Suprapubic skin (tissue), 4 donors: ENCODE measurements at regions not wholly inside any gene's neighbourhood (a gene's known extent, or its start where the extent isn't known, plus 50 kb on each side); places are given as distances from the start of the nearest gene placed in this dataset.

ENCODE experiments used
- DNase-seq, 2 donors: peaks; one replicate each; pipeline ENCODE4 v3.0.0-alpha.2; 2019; ENCODE audit warnings: low spot score in 2 of 2
- H3K27ac ChIP-seq: fragments of 200-600 bp; sonication (generic); one replicate; pipeline ENCODE4 v1.5.1; 2019
- H3K27me3 ChIP-seq: fragments of 200-600 bp; sonication (generic); one replicate; pipeline ENCODE4 v1.5.1; 2019
- H3K36me3 ChIP-seq: fragments of 200-600 bp; sonication (generic); one replicate; pipeline ENCODE4 v1.5.1; 2019
- H3K4me1 ChIP-seq: fragments of 200-600 bp; sonication (generic); one replicate; pipeline ENCODE4 v1.5.1; 2019
- H3K4me3 ChIP-seq: fragments of 200-600 bp; sonication (generic); one replicate; pipeline ENCODE4 v1.5.1; 2019; ENCODE audit warnings: mild to moderate bottlenecking
- H3K9me3 ChIP-seq: fragments of 200-600 bp; sonication (generic); one replicate; pipeline ENCODE4 v1.5.1; 2019
- CTCF ChIP-seq, 2 donors: fragments of 200-600 bp in 1 of 2; fragments of 450-650 bp in 1 of 2; sonication (generic) in 1 of 2; IDR thresholded peaks; one replicate each; pipeline ENCODE4 v1.5.1; 2016 to 2019; ENCODE audit warnings: antibody characterized with exemption in 2 of 2, mild to moderate bottlenecking in 1 of 2, moderate library complexity in 1 of 2
- EP300 ChIP-seq: sonication (generic); formaldehyde crosslinking; IDR thresholded peaks from one replicate; pipeline ENCODE4 v1.6.1; 2017; ENCODE audit warnings: antibody characterized with exemption
- POLR2A ChIP-seq, 2 donors: fragments of 450-650 bp; IDR thresholded peaks; one replicate each; pipeline ENCODE4 v1.6.1; 2017; ENCODE audit warnings: antibody characterized with exemption in 2 of 2, mild to moderate bottlenecking in 2 of 2, moderate library complexity in 2 of 2
- POLR2AphosphoS5 ChIP-seq, 3 donors: sonication (generic); formaldehyde crosslinking; IDR thresholded peaks; one replicate each; pipeline ENCODE4 v1.6.1; 2017; ENCODE audit warnings: antibody characterized with exemption in 3 of 3
- WGBS: methylation state at CpG from one replicate; pipeline ENCODE4 v1.1.5; 2018; 5-methylcytosine and 5-hydroxymethylcytosine counted together

GRCh38 chr9:104286799-104287198 is 192.7 kb downstream of the SMC2 start:
- DNase-seq = no peak
- no peaks in the 10 kb centered on the region for H3K4me1 ChIP-seq
- no peaks in the 10 kb centered on the region for H3K9me3 ChIP-seq
- H3K27me3 ChIP-seq = no peaks in the 10 kb centered on the region
- TF ChIP-seq CTCF (IDR thresholded peaks at IDR 0.05) = no peak
- TF ChIP-seq POLR2AphosphoS5 (IDR thresholded peaks at IDR 0.05) = no peak
- TF ChIP-seq EP300 = no peak
- no peak for TF ChIP-seq POLR2A (IDR thresholded peaks at IDR 0.05)
- H3K36me3 ChIP-seq = no peaks in the 10 kb centered on the region
- WGBS = 36% methylated on average over 2 of the region's 2 CpGs
- no peak overlapping the region for H3K27ac ChIP-seq
- H3K4me3 ChIP-seq = no peak overlapping the region

- 60% methylated on average over 5 of the region's 5 CpGs for WGBS
Observed at GRCh38 chr9:104287253-104287878, 193.3 kb downstream of the SMC2 start.

GRCh38 chr9:104293877-104294276 is 199.8 kb downstream of the SMC2 start:
- TF ChIP-seq EP300 (no peak), POLR2AphosphoS5 (IDR thresholded peaks at IDR 0.05) (no peak), CTCF (IDR thresholded peaks at IDR 0.05) (no peak), POLR2A (IDR thresholded peaks at IDR 0.05) (no peak)
- WGBS = 76% methylated on average over 4 of the region's 4 CpGs
- Histone ChIP-seq H3K4me1 (no peaks in the 10 kb centered on the region), H3K36me3 (no peaks in the 10 kb centered on the region), H3K4me3 (no peak overlapping the region), H3K27ac (no peak overlapping the region), H3K27me3 (no peaks in the 10 kb centered on the region), H3K9me3 (no peaks in the 10 kb centered on the region)
- no peak for DNase-seq

More at GRCh38 chr9:104287253-104287878, 193.3 kb downstream of the SMC2 start:
- H3K4me3 ChIP-seq = no peak overlapping the region
- TF ChIP-seq POLR2A (IDR thresholded peaks at IDR 0.05) (no peak), EP300 (no peak)
- no peak overlapping the region for H3K27ac ChIP-seq
- H3K4me1 ChIP-seq = no peaks in the 10 kb centered on the region
- H3K27me3 ChIP-seq = no peaks in the 10 kb centered on the region
- H3K36me3 ChIP-seq = no peaks in the 10 kb centered on the region
- DNase-seq = no peak
- H3K9me3 ChIP-seq = no peaks in the 10 kb centered on the region

GRCh38 chr9:104300124-104300523 is 203.9 kb upstream of the OR13F1 start:
- WGBS = 60% methylated on average over 1 of the region's 1 CpG
- H3K4me3 ChIP-seq = no peak overlapping the region
- H3K27ac ChIP-seq = no peak overlapping the region
- no peaks in the 10 kb centered on the region for H3K4me1 ChIP-seq
- no peaks in the 10 kb centered on the region for H3K9me3 ChIP-seq
- DNase-seq = no peak
- H3K27me3 ChIP-seq = no peaks in the 10 kb centered on the region
- no peaks in the 10 kb centered on the region for H3K36me3 ChIP-seq
- no peak for TF ChIP-seq POLR2AphosphoS5 (IDR thresholded peaks at IDR 0.05)
- TF ChIP-seq POLR2A (IDR thresholded peaks at IDR 0.05) = no peak
- TF ChIP-seq EP300 = no peak
- no peak for TF ChIP-seq CTCF (IDR thresholded peaks at IDR 0.05)

GRCh38 chr9:104301755-104302154 is 202.3 kb upstream of the OR13F1 start:
- no peaks in the 10 kb centered on the region for H3K4me1 ChIP-seq
- no peak for DNase-seq
- H3K27me3 ChIP-seq = no peaks in the 10 kb centered on the region
- no peak overlapping the region for H3K4me3 ChIP-seq
- no peak for TF ChIP-seq POLR2A (IDR thresholded peaks at IDR 0.05)
- no peak for TF ChIP-seq EP300
- no peak for TF ChIP-seq CTCF (IDR thresholded peaks at IDR 0.05)
- no peak for TF ChIP-seq POLR2AphosphoS5 (IDR thresholded peaks at IDR 0.05)
- no peak overlapping the region for H3K27ac ChIP-seq
- WGBS = 42% methylated on average over 2 of the region's 2 CpGs
- no peaks in the 10 kb centered on the region for H3K9me3 ChIP-seq
- no peaks in the 10 kb centered on the region for H3K36me3 ChIP-seq

- H3K4me3 ChIP-seq = no peak overlapping the region
- no peaks in the 10 kb centered on the region for H3K4me1 ChIP-seq
- no peaks in the 10 kb centered on the region for H3K9me3 ChIP-seq
- 97% methylated on average over 4 of the region's 4 CpGs for WGBS
- H3K36me3 ChIP-seq = no peaks in the 10 kb centered on the region
- no peak for DNase-seq
- H3K27ac ChIP-seq = no peak overlapping the region
- no peaks in the 10 kb centered on the region for H3K27me3 ChIP-seq
- TF ChIP-seq POLR2A (IDR thresholded peaks at IDR 0.05) = no peak
- TF ChIP-seq EP300 = no peak
Observed at GRCh38 chr9:104302775-104303174, 201.3 kb upstream of the OR13F1 start.
